Fibroblast of skin of right biceps (primary cell): ENCODE measurements at regions not wholly inside any gene's neighbourhood (a gene's known extent, or its start where the extent isn't known, plus 50 kb on each side); places are given as distances from the start of the nearest gene placed in this dataset.
"Not testable (repeated sequence)": the region's sequence is repeated elsewhere in the genome, so short reads cannot be mapped to it uniquely, and the experiment has no call there.

Experiments used
- DNase-seq: peaks from one replicate; pipeline ENCODE4 v3.0.0-alpha.2; 2013

DNA sequence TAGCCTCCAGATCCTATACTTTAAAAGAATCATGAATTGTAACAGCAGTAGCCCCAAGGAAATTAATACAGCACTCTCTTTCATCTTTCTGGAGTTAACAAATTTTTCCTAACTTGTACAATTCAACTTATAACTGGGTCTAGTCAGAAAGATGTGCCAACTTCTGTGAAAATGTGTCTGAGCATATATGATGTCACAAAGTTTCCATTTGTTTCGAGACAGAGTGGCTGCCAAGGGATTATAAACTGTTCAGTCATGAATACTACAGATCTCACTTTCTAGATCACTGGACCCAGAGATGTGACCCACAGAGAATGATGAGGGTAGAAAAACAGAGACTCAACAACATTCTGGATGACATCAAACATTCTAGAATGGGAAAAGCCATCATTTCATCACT, 249.2 kb upstream of the PHF14 start:
- no peak for DNase-seq

DNA sequence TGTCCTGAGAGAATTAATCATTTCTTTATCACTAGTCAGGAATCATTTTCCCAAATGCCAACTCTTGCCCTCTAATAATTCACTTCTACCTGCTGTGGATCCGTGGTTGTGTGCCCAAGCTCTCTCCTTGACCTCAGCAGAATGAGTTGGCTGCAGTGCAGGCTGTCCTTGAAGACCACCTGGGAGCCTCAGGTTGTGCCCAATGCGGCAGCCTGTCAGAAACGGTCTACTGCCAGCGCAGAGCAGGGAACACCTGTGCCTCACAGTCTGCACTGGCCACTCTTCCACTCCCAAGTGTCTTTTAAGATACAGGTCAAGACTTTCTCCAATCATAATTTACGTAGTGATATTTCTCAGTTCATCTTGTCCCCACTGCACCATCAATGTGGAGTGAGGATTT, 246.0 kb upstream of the PHF14 start:
- no peak for DNase-seq

DNA sequence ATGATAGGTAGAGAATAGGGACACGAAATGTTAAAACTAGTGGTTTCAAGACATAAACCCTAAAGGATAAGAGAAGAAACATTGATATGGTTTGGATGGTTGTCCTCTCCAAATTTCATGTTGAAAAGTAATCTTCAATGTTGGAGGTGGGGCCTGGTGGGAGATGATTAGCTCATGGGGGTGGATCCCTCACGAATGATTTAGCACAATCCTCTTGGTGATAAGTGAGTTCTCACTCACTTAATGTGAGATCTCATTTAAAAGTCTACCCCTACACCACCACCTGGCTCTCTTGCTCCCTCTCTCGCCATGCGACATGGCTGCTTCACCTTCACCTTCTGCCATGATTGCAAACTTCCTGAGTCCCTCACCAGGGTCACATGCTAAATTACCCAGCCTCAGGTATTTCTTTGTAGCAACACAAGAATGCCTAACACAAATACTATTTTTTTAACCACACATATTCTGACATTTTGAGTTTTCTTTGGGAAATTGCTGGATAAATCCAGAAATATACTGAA, 242.4 kb upstream of the PHF14 start:
- DNase-seq = no peak

DNA sequence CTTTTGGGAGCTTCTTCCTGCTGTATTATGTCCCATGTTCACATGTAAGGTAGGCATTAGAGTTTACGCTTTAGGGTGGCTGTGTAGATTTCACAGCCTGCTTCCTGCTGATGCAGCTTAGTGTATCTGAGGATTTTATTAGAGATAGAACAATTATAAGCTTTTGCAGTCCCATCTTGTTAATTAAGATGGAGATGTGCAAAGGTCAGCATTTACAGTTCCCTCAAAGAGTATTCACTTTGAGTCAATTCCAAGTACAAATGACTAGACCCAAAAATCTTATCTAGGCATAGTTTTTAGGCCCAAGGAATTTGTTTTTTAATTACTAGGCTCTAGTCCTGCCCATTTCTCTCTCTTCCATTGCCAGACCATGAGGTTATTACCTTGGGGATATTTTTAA, 239.9 kb upstream of the PHF14 start:
- no peak for DNase-seq

DNA sequence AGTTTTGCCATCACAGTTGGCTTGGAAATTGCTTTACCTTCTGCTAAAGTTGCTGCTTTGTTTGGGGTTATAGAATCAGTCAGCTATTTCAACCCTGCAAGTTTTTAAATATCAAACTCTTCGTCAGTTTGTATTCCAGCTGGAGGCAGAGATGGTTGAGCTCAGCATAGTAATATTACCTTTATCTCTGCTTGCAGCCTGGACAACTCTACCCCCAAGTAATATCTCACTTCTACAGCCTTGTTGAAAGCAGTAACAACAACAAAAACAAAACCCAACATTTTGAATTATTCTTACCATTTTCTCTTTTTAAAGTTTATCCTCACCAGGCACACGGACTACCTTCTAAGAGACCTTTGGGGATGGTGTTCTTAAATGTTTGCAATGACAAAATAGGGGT, 239.1 kb upstream of the PHF14 start:
- DNase-seq = no peak

DNA sequence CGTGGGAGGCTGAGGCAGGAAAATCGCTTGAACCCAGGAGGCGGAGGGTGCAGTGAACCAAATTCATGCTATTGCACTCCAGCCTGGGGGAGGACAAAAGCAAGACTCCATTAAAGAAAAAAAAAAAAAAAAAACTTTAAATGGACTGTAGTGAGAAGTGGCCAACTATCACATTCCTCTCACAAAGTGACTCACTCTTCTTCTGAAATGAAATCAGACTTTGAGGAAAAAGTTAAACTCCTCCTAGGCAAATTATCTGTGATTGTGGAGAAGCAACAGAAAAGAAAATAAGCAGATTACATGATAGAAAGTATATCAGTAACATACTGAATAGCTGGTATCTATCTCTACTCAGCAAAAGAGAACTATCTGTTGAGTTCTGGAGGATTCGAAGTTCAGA, 234.3 kb upstream of the PHF14 start:
- no peak for DNase-seq

DNA sequence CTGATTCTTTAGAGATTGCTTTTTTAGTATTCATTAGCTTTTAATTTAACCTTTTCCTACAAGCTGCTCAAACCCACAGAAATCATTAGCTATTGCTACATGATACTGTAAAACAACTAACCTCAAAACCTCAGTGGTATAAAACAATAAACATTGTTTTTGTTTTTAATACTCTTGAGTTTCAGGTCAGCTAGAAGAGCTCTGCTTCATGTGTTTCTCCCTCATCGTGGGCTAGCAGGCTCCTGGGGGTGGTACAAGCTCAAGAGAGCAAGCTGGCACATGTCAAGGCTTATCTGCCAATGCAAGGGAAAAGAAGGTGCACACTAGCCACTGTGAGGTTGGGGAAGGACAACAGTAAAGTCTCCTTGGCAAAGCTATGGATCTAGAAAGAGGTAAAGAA, 232.9 kb upstream of the PHF14 start:
- no peak for DNase-seq

DNA sequence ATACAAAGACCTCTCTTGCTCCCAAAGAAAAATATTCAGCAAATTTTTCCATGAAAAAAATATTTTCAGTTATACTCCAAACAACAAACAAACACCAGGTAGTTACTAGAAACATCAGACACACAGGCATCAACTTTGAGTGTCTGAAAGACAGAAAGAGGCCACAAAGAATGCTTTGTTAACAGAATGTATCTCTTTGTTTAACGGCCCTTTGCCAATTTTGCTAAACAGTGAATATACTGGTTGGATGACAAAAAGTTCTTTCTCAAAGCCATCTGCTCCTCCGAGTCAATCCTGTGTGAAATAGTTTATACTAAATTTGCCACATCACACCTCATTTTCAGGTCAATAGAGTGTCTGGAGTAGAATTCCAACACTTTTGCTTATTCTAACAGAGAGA, 216.7 kb upstream of the PHF14 start:
- DNase-seq = no peak

DNA sequence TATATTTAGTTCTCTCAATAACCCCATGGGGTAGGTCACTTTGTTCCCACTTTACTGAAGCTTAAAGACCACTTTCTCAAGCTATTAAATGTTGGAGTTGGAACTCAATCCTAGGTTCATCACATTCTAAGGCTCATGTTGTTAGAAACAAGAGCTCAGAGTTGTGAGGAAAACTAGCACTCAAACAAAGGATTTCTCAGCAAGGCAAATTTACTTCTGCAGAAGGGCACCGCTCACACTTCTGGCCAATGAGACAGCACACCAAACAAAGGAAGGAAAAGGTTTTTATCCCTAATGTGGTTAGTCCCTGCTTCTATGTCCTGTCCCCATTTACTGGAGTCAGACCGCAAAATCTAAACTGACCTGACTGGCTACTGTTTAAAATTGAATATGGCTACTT, 214.6 kb upstream of the PHF14 start:
- no peak for DNase-seq

DNA sequence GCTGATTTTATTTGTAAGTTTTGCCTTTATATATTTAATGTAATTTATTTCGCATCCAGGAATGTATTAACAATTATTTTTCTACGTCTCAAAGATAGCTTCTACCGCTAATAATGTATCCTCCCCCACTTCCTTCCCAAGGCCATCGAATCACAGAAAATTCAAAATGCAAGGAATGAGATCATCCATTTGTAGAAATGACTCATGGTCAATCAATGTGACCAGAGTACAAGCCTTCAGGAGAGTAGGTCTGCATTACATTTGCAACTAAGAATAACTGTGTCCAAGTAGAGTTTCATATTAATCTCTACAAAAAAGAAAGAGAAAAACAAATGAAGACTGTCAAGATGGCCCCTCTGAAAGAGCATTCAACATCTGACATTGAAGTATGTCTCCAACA, 205.9 kb upstream of the PHF14 start:
- DNase-seq = peak; percentile 5

DNA sequence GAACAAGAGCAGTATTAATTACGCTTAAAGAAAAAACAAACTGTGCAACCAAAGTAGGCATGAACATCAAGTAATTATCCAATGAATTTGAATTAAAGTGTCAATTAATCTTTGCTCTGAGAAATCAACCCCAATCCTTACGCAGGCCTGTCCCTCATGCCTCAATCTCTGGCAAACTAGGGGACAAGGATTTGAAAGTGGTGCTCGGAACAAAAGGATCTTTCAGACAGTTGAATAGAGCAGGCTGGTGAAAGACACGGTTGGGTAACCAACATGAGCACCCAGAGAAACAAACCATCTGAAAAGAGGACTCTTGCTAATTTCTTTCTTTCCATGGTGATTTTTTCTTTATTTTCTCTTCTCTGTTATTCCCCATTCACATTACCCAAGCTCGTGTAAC, 203.5 kb upstream of the PHF14 start:
- DNase-seq = no peak

DNA sequence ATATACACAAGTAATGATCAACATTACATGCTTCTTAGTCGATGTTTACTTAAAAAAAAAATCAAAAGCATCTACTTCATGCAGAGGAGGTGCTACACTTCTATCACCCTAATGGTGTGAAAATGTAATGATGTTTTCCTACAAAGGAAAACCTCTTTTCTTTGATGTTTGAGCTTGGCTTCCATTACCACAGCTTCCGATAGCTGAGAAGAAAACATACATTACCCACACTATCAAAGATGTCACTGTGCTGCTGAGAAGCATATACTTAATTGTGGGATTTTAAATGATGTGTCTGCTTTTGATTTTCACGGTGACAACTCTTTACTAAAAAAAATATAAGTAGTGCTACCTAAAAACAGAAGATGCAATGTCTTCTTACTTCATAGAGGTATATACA, 200.2 kb upstream of the PHF14 start:
- DNase-seq = no peak

DNA sequence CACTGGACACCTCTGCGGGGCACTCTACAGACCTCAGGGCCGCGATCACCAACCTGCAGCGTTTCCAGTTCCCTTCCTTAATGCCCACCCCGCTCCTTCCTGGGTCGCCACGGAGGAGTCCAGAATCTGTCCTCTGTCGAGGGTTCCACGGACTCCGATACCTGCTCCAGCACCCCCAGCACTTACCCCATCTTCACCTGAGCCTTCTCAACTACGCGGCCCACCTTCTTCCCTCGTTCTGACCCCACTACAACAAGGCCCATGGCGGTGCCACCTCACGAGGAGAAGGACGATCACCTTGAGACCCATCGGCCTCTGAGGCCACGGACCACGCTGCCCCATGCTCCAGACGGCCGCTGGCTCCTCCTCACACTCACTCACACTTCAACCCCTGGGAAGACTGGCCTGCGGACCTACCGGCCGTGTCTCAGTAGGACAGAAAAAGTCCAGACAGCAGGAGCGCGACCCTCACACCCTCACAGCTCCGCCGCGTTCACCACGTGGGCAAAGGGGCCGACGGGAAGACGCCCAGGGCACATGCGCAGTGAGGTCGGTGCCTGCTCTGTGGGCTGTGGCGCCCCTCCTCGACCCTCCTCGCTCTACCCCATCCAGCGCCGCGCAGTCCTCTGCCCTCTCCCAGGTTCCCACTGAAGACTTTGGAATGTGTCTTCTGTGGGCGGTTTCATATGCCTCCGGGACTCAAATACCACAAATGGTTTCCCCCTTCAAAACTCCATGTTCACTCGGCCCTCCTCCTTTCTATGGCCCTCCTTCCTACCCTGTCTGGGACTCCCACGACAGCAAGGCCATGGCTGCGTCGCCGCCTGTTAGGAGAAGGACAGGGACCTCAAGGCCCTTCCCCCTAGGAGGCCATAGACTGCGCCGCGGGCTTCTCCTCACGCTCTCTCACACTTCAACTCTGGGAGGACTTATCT, 193.9 kb upstream of the PHF14 start:
- no peak for DNase-seq

DNA sequence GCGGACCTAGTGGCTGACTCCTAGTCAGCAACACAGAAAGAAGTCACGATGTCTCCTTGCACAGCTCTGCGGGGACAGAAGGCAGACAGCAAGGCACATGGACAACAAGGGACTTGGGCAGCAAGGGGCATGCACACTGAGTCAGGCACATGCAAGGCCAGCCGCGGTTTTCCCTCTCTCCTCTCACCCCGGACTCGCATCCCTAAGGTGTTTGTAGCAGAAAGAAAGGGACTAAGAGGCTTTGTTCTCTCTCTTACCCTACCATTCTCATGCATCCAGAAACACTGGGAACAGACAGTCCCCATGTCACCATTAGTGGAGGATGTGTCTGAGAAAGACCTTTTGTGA, 193.3 kb upstream of the PHF14 start:
- DNase-seq = no peak

DNA sequence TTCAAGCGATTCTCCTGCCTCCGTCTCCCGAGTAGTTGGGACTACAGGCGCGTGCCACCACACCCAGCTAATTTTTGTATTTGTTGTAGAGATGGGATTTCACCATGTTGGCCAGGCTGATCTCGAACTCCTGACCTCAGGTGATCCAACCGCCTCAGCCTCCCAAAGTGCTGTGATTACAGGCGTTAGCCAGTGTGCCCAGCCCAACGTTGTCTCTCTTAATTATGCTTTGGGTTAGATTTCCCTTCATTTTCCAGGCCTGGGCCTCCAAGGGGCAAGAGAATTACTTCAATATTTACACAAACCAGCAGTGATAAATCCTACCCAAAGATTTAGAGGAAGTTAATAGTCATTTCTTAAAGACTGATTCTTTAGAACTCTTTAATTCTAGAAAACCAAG, 186.7 kb upstream of the PHF14 start:
- DNase-seq = not testable (repeated sequence)

DNA sequence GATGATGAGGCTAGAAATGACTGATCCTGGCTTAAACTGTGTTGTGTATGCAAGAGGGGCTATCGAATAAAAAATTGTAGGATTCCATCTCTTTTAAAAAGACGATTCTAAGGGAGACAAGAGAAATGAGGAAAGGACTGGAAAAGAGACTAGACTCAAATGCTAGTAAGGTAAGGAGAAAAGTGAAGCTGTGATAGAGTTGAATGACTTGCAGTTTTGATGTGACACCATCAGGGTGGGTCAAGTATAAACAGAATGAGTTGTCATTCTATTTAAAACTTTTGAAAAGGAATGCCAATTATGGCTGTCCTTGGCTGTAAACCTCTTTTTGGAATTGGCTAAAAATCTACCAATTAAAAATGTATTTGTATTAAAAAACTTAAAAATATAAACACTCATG, 184.5 kb upstream of the PHF14 start:
- DNase-seq = no peak

DNA sequence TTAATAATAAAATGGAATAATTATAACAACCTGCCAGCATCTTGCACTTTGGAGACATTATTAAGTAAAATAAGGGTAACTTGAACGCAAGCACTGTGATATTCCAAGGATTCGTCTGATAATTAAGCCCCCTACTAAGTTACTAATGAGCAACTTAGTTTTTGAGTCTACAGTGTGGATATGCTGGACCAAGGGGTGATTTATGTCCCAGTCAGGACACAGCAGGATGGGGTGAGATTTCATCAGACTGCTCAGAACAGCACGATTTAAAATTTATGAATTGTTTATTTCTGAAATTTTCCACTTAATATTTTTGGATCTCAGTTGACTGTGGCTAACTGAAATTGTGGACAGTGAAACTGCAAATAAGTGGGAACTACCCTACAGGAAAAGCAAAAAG, 182.8 kb upstream of the PHF14 start:
- no peak for DNase-seq

DNA sequence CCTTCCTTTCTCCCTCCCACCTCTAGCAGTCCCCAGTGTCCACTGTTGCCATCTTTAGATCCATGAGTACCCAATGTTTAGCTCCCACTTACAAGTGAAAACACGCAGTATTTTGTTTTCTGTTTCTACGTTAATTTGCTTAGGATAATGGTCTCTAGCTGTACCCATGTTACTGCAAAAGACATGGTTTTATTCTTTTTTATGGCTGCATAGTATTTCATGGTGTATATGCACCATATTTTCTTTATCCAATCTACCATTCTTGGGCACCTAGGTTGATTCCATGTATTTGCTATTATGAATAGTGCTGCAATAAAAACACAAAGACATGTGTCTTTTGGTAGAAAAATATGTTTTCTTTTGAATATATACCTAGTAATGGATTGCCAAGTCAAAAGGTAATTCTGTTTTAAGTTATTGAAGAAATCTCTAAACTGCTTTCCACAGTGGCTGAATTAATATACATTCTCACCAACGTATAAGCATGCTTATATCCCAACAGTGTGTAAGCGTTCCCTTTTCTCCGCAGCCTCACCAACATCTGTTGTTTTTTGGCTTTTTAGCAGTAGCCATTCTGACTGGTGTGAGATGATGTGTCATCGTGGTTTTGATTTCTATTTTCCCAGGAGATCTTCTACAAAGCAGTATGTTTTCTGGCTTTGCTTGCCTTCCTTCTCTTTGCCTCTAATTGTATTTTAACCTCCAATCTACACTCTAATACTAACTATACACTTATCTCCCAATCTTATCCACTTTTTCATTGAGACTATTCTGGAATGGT, 179.5 kb upstream of the PHF14 start:
- no peak for DNase-seq

DNA sequence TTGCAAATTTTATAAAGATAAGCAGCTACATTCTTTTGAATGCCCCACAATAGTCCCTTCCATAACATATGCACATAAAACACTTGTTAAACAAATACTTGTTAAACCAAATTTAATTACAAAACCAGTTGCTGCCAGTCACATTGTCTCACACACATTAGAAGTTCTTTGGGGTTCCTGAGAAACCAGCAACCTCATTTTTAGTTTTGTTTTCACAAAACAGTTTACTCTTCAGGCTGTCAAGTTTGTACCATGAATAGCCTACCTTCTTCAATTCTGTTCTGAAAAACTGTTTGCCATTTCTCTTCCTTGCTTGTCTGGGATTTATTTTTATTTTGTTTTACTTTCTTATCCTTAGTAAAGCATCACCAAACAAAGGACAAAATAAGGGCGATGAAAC, 176.5 kb upstream of the PHF14 start:
- DNase-seq = no peak

DNA sequence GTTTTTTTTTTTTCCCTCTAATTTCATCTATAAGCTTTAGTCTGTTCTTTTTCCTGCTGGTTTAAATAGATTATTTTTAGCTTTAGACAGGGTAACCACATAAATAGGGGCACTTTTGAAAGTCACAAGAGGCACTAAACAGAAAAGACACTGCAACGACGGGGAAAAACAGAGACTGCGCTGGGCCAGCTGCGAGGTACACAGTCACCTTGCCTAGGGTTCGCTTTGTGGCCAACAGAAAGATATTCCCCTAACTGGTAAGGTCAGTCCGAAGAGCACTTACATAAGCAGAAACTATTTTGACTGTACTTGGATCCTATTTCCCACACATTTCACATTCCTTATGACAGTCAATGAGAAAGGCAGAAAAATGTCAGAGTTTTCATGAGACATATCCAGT, 175.6 kb upstream of the PHF14 start:
- DNase-seq = no peak

DNA sequence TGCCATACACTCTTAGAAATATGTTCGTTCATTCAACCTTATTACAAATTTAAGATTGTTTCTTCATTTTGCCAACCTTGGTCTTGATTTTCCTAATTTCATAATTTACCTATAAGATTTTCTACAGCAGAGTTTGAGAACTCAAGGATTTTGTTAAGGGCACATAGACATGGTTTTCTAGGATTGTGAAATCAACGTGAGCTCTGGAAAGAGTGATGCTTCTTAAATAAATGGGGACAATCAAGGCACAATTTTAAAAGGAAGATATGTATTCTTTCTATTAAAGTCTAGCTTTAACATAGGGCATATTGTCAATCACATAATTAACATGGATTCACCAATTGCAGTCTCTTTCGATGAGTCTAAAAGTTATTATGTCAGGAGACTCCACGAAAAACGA, 174.2 kb upstream of the PHF14 start:
- DNase-seq = no peak

DNA sequence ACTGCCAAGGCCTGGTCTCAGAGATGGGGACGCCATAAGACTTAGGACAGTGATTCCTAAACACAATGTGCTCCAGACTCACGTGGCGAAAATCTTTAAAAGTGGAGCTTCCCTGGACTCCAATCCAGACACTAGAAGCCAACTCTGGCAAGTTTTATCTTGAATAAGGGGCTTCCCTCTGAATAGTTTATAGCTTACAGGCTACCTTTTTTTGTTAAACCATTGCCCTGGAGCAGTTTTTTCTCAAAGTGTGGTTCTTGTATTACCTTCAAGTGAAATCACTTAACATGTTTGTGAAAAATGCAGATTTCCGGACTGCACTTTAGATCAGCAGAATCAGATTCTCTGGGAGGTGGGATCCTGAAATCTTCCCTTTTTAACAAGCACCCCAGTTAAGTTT, 171.7 kb upstream of the PHF14 start:
- DNase-seq = no peak

DNA sequence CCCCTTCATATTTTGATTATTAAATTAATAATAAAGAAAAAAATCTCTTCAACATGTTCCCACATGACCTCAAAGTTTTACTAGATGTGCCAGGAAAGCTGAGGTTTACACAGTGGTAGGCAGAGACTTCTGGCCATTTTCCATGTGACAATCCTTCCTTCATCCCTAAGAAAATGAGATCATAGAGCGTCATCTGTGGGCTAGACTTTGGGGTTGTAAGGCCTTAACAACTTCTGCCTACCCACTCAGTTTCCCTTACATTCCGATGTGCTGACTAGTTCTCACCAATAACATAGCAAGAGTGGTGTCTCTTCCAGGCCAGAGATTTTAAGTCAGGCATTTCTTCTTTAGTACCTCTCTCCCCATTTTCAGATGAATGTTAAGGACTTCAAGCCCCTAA, 171.1 kb upstream of the PHF14 start:
- DNase-seq = peak; percentile 81

DNA sequence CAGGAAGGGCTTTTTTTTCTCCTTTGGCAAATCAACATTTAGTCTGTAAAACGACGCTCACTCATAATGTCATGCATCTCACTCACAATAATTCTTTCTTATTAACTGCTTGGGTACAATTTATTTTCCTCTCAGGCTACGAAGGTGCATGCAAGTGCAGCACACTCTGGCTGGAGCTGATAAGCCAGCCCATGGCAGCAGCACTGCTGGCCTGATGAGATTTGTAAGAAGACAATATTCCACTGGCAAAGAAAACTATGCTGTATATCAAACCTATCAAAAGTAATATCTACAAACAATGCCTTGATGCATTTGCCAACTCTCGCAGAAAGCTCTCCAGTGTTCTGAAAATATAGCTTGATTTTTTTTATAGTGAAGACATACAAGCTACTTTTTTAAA, 170.0 kb upstream of the PHF14 start:
- DNase-seq = no peak
